Left lung (tissue), 4 donors: ENCODE measurements at regions not wholly inside any gene's neighbourhood (a gene's known extent, or its start where the extent isn't known, plus 50 kb on each side); places are given as distances from the start of the nearest gene placed in this dataset.

Experiments used
- ATAC-seq: fragments of 200-7000 bp; cut with Tn5 transposase; one replicate; pipeline ENCODE4 v1.9.1; 2020; ENCODE audit warnings: moderate library complexity
- DNase-seq, 4 donors: peaks; one replicate each; pipeline ENCODE4 v3.0.0-alpha.2; 2013 to 2020
- H3K27ac ChIP-seq, 2 donors: fragments of 200-600 bp; sonication (generic) in 1 of 2; one replicate each; pipeline versions ENCODE4 v1.5.0 to v1.8.0; 2020 to 2021
- H3K27me3 ChIP-seq, 2 donors: fragments of 200-600 bp; sonication (generic) in 1 of 2; one replicate each; pipeline versions ENCODE4 v1.5.0 to v1.8.0; 2020 to 2021
- H3K36me3 ChIP-seq, 2 donors: fragments of 200-600 bp; sonication (generic) in 1 of 2; one replicate each; pipeline versions ENCODE4 v1.5.0 to v1.8.0; 2020 to 2021
- H3K4me1 ChIP-seq, 2 donors: fragments of 200-600 bp; one replicate each; pipeline ENCODE4 v1.8.0; 2021
- H3K4me3 ChIP-seq, 2 donors: fragments of 200-600 bp; sonication (generic) in 1 of 2; one replicate each; pipeline versions ENCODE4 v1.5.0 to v1.8.0; 2020 to 2021; ENCODE audit warnings: mild to moderate bottlenecking in 1 of 2
- H3K9me3 ChIP-seq, 2 donors: fragments of 200-600 bp; sonication (generic) in 1 of 2; one replicate each; pipeline versions ENCODE4 v1.5.0 to v1.8.0; 2020 to 2021
- intact Hi-C, 2 donors: fragments of 100-400 bp; cut with DNase I; formaldehyde crosslinking; loops; one replicate each; pipeline versions ENCODE4 v1.11.2 to v1.14.2; 2022
- TF ChIP-seq, protein P1 (sequence below), 2 donors: fragments of 200-600 bp; sonication (generic) in 1 of 2; IDR thresholded peaks; one replicate each; pipeline versions ENCODE4 v1.5.0 to v1.8.0; 2021; ENCODE audit warnings: antibody characterized with exemption in 2 of 2
- donor health status: DM: no; HTN: yes; CAD: no.
- donor health status: DM: no; HTN: no; CAD: no.

DNA sequence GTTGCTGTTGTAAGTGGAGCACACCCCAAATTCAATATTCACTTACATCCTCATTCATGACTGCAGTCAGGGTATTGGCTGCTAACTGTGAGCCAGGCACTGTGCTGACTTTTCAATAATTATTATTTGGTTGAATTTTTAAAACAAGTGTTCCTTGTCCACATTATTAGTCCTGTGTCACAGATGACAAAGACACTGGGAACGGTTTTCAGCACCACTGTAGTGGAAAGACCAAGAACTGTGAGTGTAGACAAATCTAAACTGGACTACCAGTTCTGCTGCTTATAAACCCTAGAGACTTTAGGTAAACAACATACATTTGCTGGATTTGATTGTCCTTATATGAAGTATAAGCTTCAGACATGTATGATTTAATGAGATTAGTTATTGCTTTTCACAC lies 197.7 kb upstream of the ROBO2 start:
- no peaks in the 10 kb centered on the region for H3K36me3 ChIP-seq
- TF ChIP-seq, protein P1, sequence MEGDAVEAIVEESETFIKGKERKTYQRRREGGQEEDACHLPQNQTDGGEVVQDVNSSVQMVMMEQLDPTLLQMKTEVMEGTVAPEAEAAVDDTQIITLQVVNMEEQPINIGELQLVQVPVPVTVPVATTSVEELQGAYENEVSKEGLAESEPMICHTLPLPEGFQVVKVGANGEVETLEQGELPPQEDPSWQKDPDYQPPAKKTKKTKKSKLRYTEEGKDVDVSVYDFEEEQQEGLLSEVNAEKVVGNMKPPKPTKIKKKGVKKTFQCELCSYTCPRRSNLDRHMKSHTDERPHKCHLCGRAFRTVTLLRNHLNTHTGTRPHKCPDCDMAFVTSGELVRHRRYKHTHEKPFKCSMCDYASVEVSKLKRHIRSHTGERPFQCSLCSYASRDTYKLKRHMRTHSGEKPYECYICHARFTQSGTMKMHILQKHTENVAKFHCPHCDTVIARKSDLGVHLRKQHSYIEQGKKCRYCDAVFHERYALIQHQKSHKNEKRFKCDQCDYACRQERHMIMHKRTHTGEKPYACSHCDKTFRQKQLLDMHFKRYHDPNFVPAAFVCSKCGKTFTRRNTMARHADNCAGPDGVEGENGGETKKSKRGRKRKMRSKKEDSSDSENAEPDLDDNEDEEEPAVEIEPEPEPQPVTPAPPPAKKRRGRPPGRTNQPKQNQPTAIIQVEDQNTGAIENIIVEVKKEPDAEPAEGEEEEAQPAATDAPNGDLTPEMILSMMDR (IDR thresholded peaks at IDR 0.05): no peak
- no peaks in the 10 kb centered on the region for H3K4me1 ChIP-seq
- no peak for DNase-seq
- H3K4me3 ChIP-seq: no peak overlapping the region
- ATAC-seq: no peak
- H3K27me3 ChIP-seq: no peaks in the 10 kb centered on the region
- intact Hi-C loops: no loop called here
- no peak overlapping the region for H3K27ac ChIP-seq
- peaks cover 0 to 9% of the 10 kb centered on the region in 2 donors for H3K9me3 ChIP-seq

DNA sequence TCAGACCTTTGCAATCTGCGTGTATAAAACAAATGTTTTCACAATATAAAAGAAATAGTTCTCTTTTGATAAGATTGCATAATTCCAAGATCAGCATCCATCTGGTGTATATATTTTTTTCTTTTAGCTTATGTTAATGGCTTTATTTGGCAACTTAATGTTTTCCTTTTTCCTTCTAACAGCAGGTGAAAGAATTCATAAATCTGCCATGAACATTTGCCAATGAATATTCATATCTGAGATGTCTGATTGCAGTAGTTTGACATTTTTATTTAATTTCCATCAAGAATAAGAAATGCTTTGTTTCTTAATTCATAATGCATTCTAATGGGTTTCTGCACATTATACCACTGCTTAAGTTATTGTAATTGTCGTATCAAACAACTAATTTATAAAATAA lies 184.4 kb upstream of the ROBO2 start:
- intact Hi-C loops: no loop called here
- TF ChIP-seq, protein P1 (IDR thresholded peaks at IDR 0.05): no peak
- DNase-seq (no peak), ATAC-seq (no peak)
- Histone ChIP-seq H3K27me3 (no peaks in the 10 kb centered on the region), H3K4me1 (no peaks in the 10 kb centered on the region), H3K27ac (no peak overlapping the region), H3K9me3 (no peaks in the 10 kb centered on the region), H3K4me3 (no peak overlapping the region), H3K36me3 (no peaks in the 10 kb centered on the region)

GRCh38 chr3:76859596-76859995 lies 180.3 kb upstream of the ROBO2 start:
- TF ChIP-seq, protein P1 (IDR thresholded peaks at IDR 0.05): no peak
- no peaks in the 10 kb centered on the region for H3K4me1 ChIP-seq
- no peaks in the 10 kb centered on the region for H3K27me3 ChIP-seq
- intact Hi-C loops: no loop called here
- DNase-seq: no peak
- no peak overlapping the region for H3K4me3 ChIP-seq
- H3K9me3 ChIP-seq: no peaks in the 10 kb centered on the region
- no peaks in the 10 kb centered on the region for H3K36me3 ChIP-seq
- no peak for ATAC-seq
- H3K27ac ChIP-seq: no peak overlapping the region

- ATAC-seq: no peak
- Histone ChIP-seq H3K9me3 (no peaks in the 10 kb centered on the region), H3K4me1 (no peaks in the 10 kb centered on the region), H3K4me3 (no peak overlapping the region), H3K27me3 (no peaks in the 10 kb centered on the region), H3K36me3 (no peaks in the 10 kb centered on the region), H3K27ac (no peak overlapping the region)
- TF ChIP-seq, protein P1 (IDR thresholded peaks at IDR 0.05): no peak
- no peak for DNase-seq
- intact Hi-C loops: no loop called here
Measured at GRCh38 chr3:76864355-76864754, 175.5 kb upstream of the ROBO2 start.

DNA sequence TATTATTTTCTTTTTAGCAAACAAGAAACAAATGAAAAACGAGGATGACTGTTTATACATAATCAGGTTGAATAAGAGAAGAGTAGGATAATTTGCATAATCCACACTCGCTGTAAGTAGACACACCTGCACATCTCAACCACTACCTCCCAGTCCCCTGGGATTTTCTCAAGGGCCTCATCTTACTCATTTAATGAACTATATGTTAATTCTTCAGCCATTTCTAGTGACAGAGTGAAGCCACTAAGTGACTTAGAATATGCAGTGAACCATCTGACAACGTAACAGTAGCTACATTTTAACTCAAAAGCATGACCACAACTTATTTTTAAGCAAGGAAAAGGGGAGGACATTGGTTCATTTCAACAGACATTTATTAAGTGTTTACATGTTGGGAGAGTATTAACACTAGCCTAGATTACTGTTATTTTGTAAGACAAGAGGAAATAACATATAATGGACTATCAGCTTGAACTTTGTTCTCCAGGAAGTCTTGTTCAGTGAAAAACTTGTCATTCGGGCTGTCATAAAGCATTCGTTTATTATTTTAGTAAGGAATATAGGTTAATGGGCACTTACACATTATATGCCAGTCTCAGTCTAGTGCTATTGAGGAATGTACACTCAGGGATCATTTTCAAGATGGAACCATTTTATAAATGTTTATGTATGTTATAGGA lies 173.0 kb upstream of the ROBO2 start:
- Histone ChIP-seq H3K27ac (no peak overlapping the region), H3K4me1 (no peaks in the 10 kb centered on the region), H3K36me3 (no peaks in the 10 kb centered on the region), H3K4me3 (no peak overlapping the region), H3K27me3 (no peaks in the 10 kb centered on the region), H3K9me3 (peaks cover 0 to 2% of the 10 kb centered on the region in 2 donors)
- TF ChIP-seq, protein P1 (IDR thresholded peaks at IDR 0.05): no peak
- intact Hi-C loops: no loop called here
- DNase-seq (no peak), ATAC-seq (no peak)
